H9 (cell line): ENCODE measurements at regions not wholly inside any gene's neighbourhood (a gene's known extent, or its start where the extent isn't known, plus 50 kb on each side); places are given as distances from the start of the nearest gene placed in this dataset.

Source experiments
- DNase-seq: peaks from one replicate; pipeline ENCODE4 v3.0.0-alpha.2; 2017
- H2AFZ ChIP-seq: one replicate; pipeline ENCODE4 v1.6.1; 2013; ENCODE audit warnings: mild to moderate bottlenecking, low read length, control low read depth, moderate library complexity
- H2AK5ac ChIP-seq: 2 replicates; pipeline ENCODE4 v1.6.1; 2013; ENCODE audit warnings: low read length, control low read depth, mixed read lengths; ENCODE audit not compliant: insufficient read length
- H2BK120ac ChIP-seq: one replicate; pipeline ENCODE4 v1.6.1; 2013; ENCODE audit warnings: low read depth, mild to moderate bottlenecking, low read length, control low read depth, inconsistent platforms; ENCODE audit not compliant: poor library complexity, severe bottlenecking
- H2BK12ac ChIP-seq: 2 replicates; pipeline ENCODE4 v1.6.1; 2013; ENCODE audit warnings: low read length, control low read depth, mixed read lengths, low read depth; ENCODE audit not compliant: insufficient read length
- H2BK15ac ChIP-seq: 2 replicates; pipeline ENCODE4 v1.6.1; 2013; ENCODE audit warnings: low read depth, low read length, control low read depth
- H2BK20ac ChIP-seq: one replicate; pipeline ENCODE4 v1.6.1; 2013; ENCODE audit warnings: low read depth, mild to moderate bottlenecking, low read length, control low read depth, inconsistent platforms; ENCODE audit not compliant: poor library complexity, severe bottlenecking
- H2BK5ac ChIP-seq: 2 replicates; pipeline ENCODE4 v1.6.1; 2013; ENCODE audit warnings: low read length, control low read depth, mixed read lengths; ENCODE audit not compliant: insufficient read length
- H3K14ac ChIP-seq: 2 replicates; pipeline ENCODE4 v1.6.1; 2013; ENCODE audit warnings: low read length, control low read depth; ENCODE audit not compliant: insufficient read depth
- H3K18ac ChIP-seq: 2 replicates; pipeline ENCODE4 v1.6.1; 2013; ENCODE audit warnings: low read depth, mild to moderate bottlenecking, mixed read lengths, low read length, control low read depth; ENCODE audit not compliant: insufficient read length
- H3K23ac ChIP-seq: 2 replicates; pipeline ENCODE4 v1.6.1; 2013; ENCODE audit warnings: low read length, control low read depth, mixed read lengths, low read depth; ENCODE audit not compliant: insufficient read length
- H3K23me2 ChIP-seq: 2 replicates; pipeline ENCODE4 v1.6.1; 2013; ENCODE audit warnings: low read depth, mild to moderate bottlenecking, mixed read lengths, low read length, control low read depth; ENCODE audit not compliant: insufficient read length, poor library complexity, severe bottlenecking
- H3K27ac ChIP-seq: 2 replicates; pipeline ENCODE4 v1.5.1; 2013; ENCODE audit warnings: low read length, control low read depth, mixed read lengths, low read depth; ENCODE audit not compliant: insufficient read length
- H3K27me3 ChIP-seq: 2 replicates; pipeline ENCODE4 v1.6.1; 2013; ENCODE audit warnings: low read length, control low read depth, inconsistent platforms; ENCODE audit not compliant: insufficient read depth
- H3K4ac ChIP-seq: 2 replicates; pipeline ENCODE4 v1.6.1; 2013; ENCODE audit warnings: low read depth, mild to moderate bottlenecking, control low read depth, inconsistent platforms, low read length, moderate library complexity
- H3K4me1 ChIP-seq: 2 replicates; pipeline ENCODE4 v1.6.1; 2013; ENCODE audit warnings: low read length, control low read depth, inconsistent platforms; ENCODE audit not compliant: insufficient read depth
- H3K4me2 ChIP-seq: 2 replicates; pipeline ENCODE4 v1.6.1; 2013; ENCODE audit warnings: low read length, control low read depth, mixed read lengths; ENCODE audit not compliant: insufficient read length, insufficient read depth
- H3K56ac ChIP-seq: 2 replicates; pipeline ENCODE4 v1.6.1; 2013; ENCODE audit warnings: low read depth, mild to moderate bottlenecking, mixed read lengths, low read length, control low read depth; ENCODE audit not compliant: insufficient read length
- H3K79me1 ChIP-seq: 2 replicates; pipeline ENCODE4 v1.6.1; 2013; ENCODE audit warnings: low read depth, mild to moderate bottlenecking, moderate library complexity, low read length, control low read depth, inconsistent platforms; ENCODE audit not compliant: insufficient read depth, poor library complexity, severe bottlenecking
- H3K79me2 ChIP-seq: 2 replicates; pipeline ENCODE4 v1.6.1; 2013; ENCODE audit warnings: low read length, control low read depth, inconsistent platforms; ENCODE audit not compliant: insufficient read depth
- H3K9ac ChIP-seq: 2 replicates; pipeline ENCODE4 v1.6.1; 2013; ENCODE audit warnings: low read length, control low read depth, mixed read lengths; ENCODE audit not compliant: insufficient read length; ENCODE audit errors: extremely low read depth
- H3K9me3 ChIP-seq: one replicate; pipeline ENCODE4 v1.6.1; 2013; ENCODE audit warnings: low read depth, low read length, inconsistent platforms; ENCODE audit not compliant: control insufficient read depth
- H3T11ph ChIP-seq: one replicate; pipeline ENCODE4 v1.6.1; 2013; ENCODE audit warnings: mild to moderate bottlenecking, low read length, control low read depth, inconsistent platforms
- H4K20me1 ChIP-seq: one replicate; pipeline ENCODE4 v1.6.1; 2013; ENCODE audit not compliant: control insufficient read depth, insufficient read length, insufficient read depth
- H4K5ac ChIP-seq: 2 replicates; pipeline ENCODE4 v1.6.1; 2013; ENCODE audit warnings: low read depth, mild to moderate bottlenecking, mixed read lengths, low read length, control low read depth; ENCODE audit not compliant: insufficient read length
- H4K8ac ChIP-seq: replicated peaks from 2 replicates; pipeline ENCODE4 v1.6.1; 2013; ENCODE audit warnings: low read length, control low read depth, mixed read lengths, low read depth; ENCODE audit not compliant: insufficient read length
- H4K91ac ChIP-seq: 2 replicates; pipeline ENCODE4 v1.6.1; 2013; ENCODE audit warnings: low read depth, mild to moderate bottlenecking, moderate library complexity, mixed read lengths, low read length, control low read depth; ENCODE audit not compliant: insufficient read length
- H3K27ac Mint-ChIP-seq, 3 experiments: 2 replicates in 2 of 3; 3 replicates in 1 of 3; pipeline ENCODE4 v1.8.0; 2020 to 2021; ENCODE audit warnings: mixed read lengths in 3 of 3, mild to moderate bottlenecking in 1 of 3, moderate library complexity in 1 of 3
- H3K27me3 Mint-ChIP-seq: 2 replicates; pipeline ENCODE4 v1.8.0; 2021; ENCODE audit warnings: low read depth, mild to moderate bottlenecking, moderate library complexity, mixed read lengths
- H3K36me3 Mint-ChIP-seq, 3 experiments: 2 replicates in 2 of 3; 3 replicates in 1 of 3; pipeline ENCODE4 v1.8.0; 2020 to 2021; ENCODE audit warnings: low read depth in 3 of 3, mixed read lengths in 3 of 3; ENCODE audit not compliant: insufficient read depth in 1 of 3
- H3K4me1 Mint-ChIP-seq, 2 experiments: 2 replicates each; pipeline ENCODE4 v1.8.0; 2020; ENCODE audit warnings: mixed read lengths in 2 of 2
- H3K4me3 Mint-ChIP-seq, 2 experiments: 2 replicates in 1 of 2; 3 replicates in 1 of 2; pipeline ENCODE4 v1.8.0; 2020 to 2021; ENCODE audit warnings: mild to moderate bottlenecking in 2 of 2, mixed read lengths in 2 of 2, moderate library complexity in 1 of 2
- H3K9me3 Mint-ChIP-seq, 2 experiments: 2 replicates in 1 of 2; 3 replicates in 1 of 2; pipeline ENCODE4 v1.8.0; 2020; ENCODE audit warnings: mild to moderate bottlenecking in 2 of 2, mixed read lengths in 2 of 2, moderate library complexity in 1 of 2
- WGBS: extraction: QIAGEN DNeasy Blood & Tissue Kit; methylation state at CpG from one replicate; pipeline ENCODE4 v1.1.7; 2013; ENCODE audit warnings: missing lambda C conversion rate, low lambda C conversion rate, mixed read lengths; ENCODE audit not compliant: insufficient read length; ENCODE audit errors: extremely low coverage; 5-methylcytosine and 5-hydroxymethylcytosine counted together
- TF ChIP-seq, protein P1 (sequence below): fragments of 200-600 bp; sonication (generic); conservative IDR thresholded peaks from 3 replicates; pipeline ENCODE4 v1.8.0; 2021; ENCODE audit warnings: antibody characterized with exemption, mild to moderate bottlenecking

DNA sequence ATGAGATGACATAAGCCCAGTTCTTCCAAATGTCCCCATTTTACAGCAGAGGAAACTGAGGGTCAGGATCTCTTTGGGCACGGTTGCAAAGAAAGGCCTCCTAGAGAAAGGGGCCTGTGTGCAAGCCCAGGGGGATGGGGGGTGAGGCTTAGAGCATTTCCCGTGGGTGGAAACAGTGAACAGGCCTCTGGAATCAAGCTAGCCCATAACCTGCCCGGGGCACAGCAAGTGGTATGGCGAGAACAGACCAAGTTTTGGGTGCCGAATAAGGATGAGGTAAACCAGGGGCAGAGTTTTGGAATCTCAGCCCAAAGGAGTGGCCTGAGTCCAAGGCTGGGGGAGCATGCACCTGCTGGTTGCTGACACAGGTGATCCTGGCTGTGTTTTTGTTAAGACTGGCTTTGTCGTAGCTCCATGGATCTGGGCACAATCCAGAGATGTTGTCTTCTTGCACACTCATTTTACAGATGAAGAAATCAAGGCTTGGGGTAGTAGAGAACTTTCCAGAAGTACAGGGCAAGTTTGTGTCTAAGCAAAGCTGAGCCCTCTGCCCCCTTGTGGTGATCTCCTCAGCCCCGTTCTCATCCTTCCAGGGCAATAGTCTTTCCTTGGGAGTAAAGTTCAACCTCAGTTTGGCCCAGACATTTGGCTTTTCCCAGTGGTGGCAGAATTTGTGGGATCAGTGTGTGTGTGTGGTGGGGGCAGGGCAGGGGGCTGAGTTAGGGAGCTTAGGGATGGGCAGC lies 53.5 kb upstream of the MYEOV start:
- Histone ChIP-seq H3K27me3 (no peaks in the 10 kb centered on the region), H3K4me1 (no peaks in the 10 kb centered on the region), H4K5ac (no peak overlapping the region), H4K91ac (no peak overlapping the region), H3T11ph (no peak overlapping the region), H2BK15ac (no peak overlapping the region), H3K23ac (no peak overlapping the region), H3K14ac (no peak overlapping the region), H3K79me1 (no peaks in the 10 kb centered on the region), H3K9me3 (no peaks in the 10 kb centered on the region), H4K8ac (no peak overlapping the region), H2BK120ac (no peak overlapping the region), H2AFZ (no peak overlapping the region), H3K4ac (no peak overlapping the region), H2BK5ac (no peak overlapping the region), H4K20me1 (no peaks in the 10 kb centered on the region), H2AK5ac (no peak overlapping the region), H3K27ac (no peak overlapping the region), H3K56ac (no peak overlapping the region), H3K23me2 (no peaks in the 10 kb centered on the region), H2BK20ac (no peak overlapping the region), H3K18ac (no peak overlapping the region), H2BK12ac (no peak overlapping the region), H3K9ac (no peak overlapping the region), H3K79me2 (no peaks in the 10 kb centered on the region), H3K4me2 (no peak overlapping the region)
- no peaks in the 10 kb centered on the region for H3K36me3 Mint-ChIP-seq
- H3K27ac Mint-ChIP-seq = no peak overlapping the region
- WGBS = no CpG with 5 or more reads among the region's 7 CpGs
- peak; percentile 35 for DNase-seq
- H3K9me3 Mint-ChIP-seq = peaks cover 0 to 2% of the 10 kb centered on the region in 2 experiments; a peak in 2 of 5 replicates
- H3K4me3 Mint-ChIP-seq = no peak overlapping the region
- TF ChIP-seq, protein P1, sequence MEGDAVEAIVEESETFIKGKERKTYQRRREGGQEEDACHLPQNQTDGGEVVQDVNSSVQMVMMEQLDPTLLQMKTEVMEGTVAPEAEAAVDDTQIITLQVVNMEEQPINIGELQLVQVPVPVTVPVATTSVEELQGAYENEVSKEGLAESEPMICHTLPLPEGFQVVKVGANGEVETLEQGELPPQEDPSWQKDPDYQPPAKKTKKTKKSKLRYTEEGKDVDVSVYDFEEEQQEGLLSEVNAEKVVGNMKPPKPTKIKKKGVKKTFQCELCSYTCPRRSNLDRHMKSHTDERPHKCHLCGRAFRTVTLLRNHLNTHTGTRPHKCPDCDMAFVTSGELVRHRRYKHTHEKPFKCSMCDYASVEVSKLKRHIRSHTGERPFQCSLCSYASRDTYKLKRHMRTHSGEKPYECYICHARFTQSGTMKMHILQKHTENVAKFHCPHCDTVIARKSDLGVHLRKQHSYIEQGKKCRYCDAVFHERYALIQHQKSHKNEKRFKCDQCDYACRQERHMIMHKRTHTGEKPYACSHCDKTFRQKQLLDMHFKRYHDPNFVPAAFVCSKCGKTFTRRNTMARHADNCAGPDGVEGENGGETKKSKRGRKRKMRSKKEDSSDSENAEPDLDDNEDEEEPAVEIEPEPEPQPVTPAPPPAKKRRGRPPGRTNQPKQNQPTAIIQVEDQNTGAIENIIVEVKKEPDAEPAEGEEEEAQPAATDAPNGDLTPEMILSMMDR = peak; percentile 67
- H3K4me1 Mint-ChIP-seq = peaks cover 0 to 3% of the 10 kb centered on the region in 2 experiments; a peak in 1 of 4 replicates
- H3K27me3 Mint-ChIP-seq = peaks cover 10% of the 10 kb centered on the region
